ENCODE measurements at regions not wholly inside any gene's neighbourhood (a gene's known extent, or its start where the extent isn't known, plus 50 kb on each side); places are given as distances from the start of the nearest gene placed in this dataset.

GRCh38 chr2:51247252-51247805 is 215.4 kb upstream of the NRXN1 start:
- intact Hi-C loops (cut with micrococcal nuclease; ENCODE audit: unreplicated experiment), result no loop called here
- TF ChIP-seq CTCF (conservative IDR thresholded peaks at IDR 0.05; ENCODE audit: low read depth, low read length), result 0 out of 2 replicates have a peak, but pooled peaks have one; percentile 32
- TF ChIP-seq EZH2 (IDR thresholded peaks at IDR 0.05; ENCODE audit: borderline replicate concordance, low read depth, low read length, poor library complexity, severe bottlenecking), result no peak
- Histone ChIP-seq H3K27ac (ENCODE audit: low read depth, low read length, poor library complexity, severe bottlenecking) (no peak overlapping the region), H3K9me3 (ENCODE audit: low read depth, low read length, poor library complexity, severe bottlenecking) (no peaks in the 10 kb centered on the region), H3K27me3 (replicated peaks; ENCODE audit: insufficient read depth, low read depth, low read length, poor library complexity) (no peaks in the 10 kb centered on the region), H3K4me1 (ENCODE audit: insufficient read depth, low read length, poor library complexity, severe bottlenecking) (no peaks in the 10 kb centered on the region), H3K4me3 (ENCODE audit: low read depth, low read length, poor library complexity, severe bottlenecking) (no peak overlapping the region), H3K36me3 (ENCODE audit: insufficient read depth, low read length, poor library complexity, severe bottlenecking) (no peaks in the 10 kb centered on the region)
- CTCF ChIA-PET, result no interaction called here
- BruUV-seq (replicated peaks), result no TSS peak
- DNase-seq (ENCODE audit: low spot score), result peak; percentile 13
- POLR2A ChIA-PET (ENCODE audit: low non-redundant PET), result no interaction called here

- TF ChIP-seq EZH2 (IDR thresholded peaks at IDR 0.05; ENCODE audit: borderline replicate concordance, low read depth, low read length, poor library complexity, severe bottlenecking), result no peak
- TF ChIP-seq CTCF (conservative IDR thresholded peaks at IDR 0.05; ENCODE audit: low read depth, low read length), result no peak
- ChIA-PET POLR2A (ENCODE audit: low non-redundant PET) (no interaction called here), CTCF (no interaction called here)
- Histone ChIP-seq H3K27ac (ENCODE audit: low read depth, low read length, poor library complexity, severe bottlenecking) (no peak overlapping the region), H3K4me3 (ENCODE audit: low read depth, low read length, poor library complexity, severe bottlenecking) (no peak overlapping the region), H3K9me3 (ENCODE audit: low read depth, low read length, poor library complexity, severe bottlenecking) (no peaks in the 10 kb centered on the region), H3K36me3 (ENCODE audit: insufficient read depth, low read length, poor library complexity, severe bottlenecking) (no peaks in the 10 kb centered on the region), H3K4me1 (ENCODE audit: insufficient read depth, low read length, poor library complexity, severe bottlenecking) (no peaks in the 10 kb centered on the region), H3K27me3 (replicated peaks; ENCODE audit: insufficient read depth, low read depth, low read length, poor library complexity) (no peaks in the 10 kb centered on the region)
- no TSS peak for BruUV-seq (replicated peaks)
- intact Hi-C loops (cut with micrococcal nuclease; ENCODE audit: unreplicated experiment), result no loop called here
- DNase-seq (ENCODE audit: low spot score), result no peak
These were observed 212.1 kb upstream of the NRXN1 start for GRCh38 chr2:51243892-51244535.

GRCh38 chr2:51237626-51238271 is 205.8 kb upstream of the NRXN1 start:
- DNase-seq (ENCODE audit: low spot score), result no peak
- TF ChIP-seq EZH2 (IDR thresholded peaks at IDR 0.05; ENCODE audit: borderline replicate concordance, low read depth, low read length, poor library complexity, severe bottlenecking) (no peak), CTCF (conservative IDR thresholded peaks at IDR 0.05; ENCODE audit: low read depth, low read length) (no peak)
- ChIA-PET POLR2A (ENCODE audit: low non-redundant PET) (no interaction called here), CTCF (no interaction called here)
- H3K9me3 ChIP-seq (ENCODE audit: low read depth, low read length, poor library complexity, severe bottlenecking), result no peaks in the 10 kb centered on the region
- H3K27me3 ChIP-seq (replicated peaks; ENCODE audit: insufficient read depth, low read depth, low read length, poor library complexity), result no peaks in the 10 kb centered on the region
- no TSS peak for BruUV-seq (replicated peaks)
- H3K27ac ChIP-seq (ENCODE audit: low read depth, low read length, poor library complexity, severe bottlenecking), result no peak overlapping the region
- no peaks in the 10 kb centered on the region for H3K36me3 ChIP-seq (ENCODE audit: insufficient read depth, low read length, poor library complexity, severe bottlenecking)
- intact Hi-C loops (cut with micrococcal nuclease; ENCODE audit: unreplicated experiment), result no loop called here
- H3K4me3 ChIP-seq (ENCODE audit: low read depth, low read length, poor library complexity, severe bottlenecking), result no peak overlapping the region
- no peaks in the 10 kb centered on the region for H3K4me1 ChIP-seq (ENCODE audit: insufficient read depth, low read length, poor library complexity, severe bottlenecking)
